ENCODE measurements at regions not wholly inside any gene's neighbourhood (a gene's known extent, or its start where the extent isn't known, plus 50 kb on each side); places are given as distances from the start of the nearest gene placed in this dataset.

GRCh38 chr2:167415068-167415467, 526.8 kb downstream of the XIRP2 start:
- DNase-seq: no peak

DNA sequence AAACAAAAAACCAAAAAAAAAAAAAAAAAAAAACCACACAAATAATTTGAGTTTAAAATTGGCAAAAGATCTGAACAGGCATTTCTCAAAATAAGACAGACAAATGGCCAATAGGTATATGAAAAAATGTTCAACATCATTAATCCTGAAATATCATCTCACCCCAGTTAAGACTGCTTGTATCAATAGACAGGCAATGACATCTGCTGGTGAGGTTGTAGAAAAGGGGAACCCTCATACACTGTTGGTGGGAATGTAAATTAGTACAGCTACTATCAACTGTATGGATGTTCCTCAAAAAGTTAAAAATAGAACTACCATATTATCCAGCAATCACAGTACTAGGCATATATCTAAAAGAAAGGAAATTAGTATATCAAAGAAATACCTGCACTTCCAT, 523.1 kb downstream of the XIRP2 start:
- DNase-seq: no peak

DNA sequence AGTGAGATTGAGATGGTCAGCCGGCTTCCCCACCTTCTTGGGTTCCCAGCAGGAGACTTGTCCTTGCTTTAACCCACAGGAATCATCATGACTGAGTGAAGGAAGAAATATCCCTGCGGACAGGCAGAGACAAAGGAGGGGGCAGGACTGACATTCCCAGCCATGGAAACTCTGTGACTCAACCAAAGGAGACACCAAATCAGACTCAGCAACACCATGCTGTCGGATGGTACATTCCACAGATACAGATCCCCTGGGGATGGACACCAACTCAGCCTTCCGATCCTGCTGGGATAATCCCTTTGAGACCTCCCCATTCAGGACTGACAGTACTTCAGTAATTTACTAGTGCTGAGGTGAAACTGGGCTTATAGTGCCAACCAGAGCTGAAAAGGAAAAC, 518.3 kb downstream of the XIRP2 start:
- peak; percentile 3 for DNase-seq

DNA sequence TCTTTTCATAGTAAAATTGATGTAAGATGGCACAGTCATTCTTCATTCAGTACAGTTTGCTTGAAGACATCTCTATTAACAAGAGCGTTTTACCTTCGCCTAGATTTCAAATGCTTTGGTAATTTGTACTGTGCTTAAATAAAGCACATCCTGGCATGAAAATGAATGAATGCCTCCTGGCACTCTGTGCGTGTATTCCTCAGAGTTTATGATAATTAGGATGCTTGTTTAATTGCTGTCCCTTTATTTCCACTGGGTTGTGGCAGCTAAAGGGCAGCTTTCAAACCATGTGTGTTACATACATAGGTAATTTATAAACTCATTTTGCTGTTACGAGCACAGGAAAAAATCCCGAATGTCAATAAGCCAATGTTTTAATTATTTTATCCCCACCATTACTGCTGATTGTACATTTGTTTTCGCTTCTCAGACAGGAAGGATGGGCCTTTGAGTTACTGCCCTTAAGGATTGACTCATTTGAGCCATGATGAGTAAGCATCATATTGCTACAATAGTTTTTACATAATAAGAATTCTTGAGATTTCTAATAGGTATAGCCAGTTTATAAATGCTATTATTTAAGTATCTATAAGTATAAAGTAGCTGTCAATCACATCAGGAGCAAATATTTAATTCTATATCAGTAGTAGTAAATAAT, 516.5 kb downstream of the XIRP2 start:
- DNase-seq: peak; percentile 19

DNA sequence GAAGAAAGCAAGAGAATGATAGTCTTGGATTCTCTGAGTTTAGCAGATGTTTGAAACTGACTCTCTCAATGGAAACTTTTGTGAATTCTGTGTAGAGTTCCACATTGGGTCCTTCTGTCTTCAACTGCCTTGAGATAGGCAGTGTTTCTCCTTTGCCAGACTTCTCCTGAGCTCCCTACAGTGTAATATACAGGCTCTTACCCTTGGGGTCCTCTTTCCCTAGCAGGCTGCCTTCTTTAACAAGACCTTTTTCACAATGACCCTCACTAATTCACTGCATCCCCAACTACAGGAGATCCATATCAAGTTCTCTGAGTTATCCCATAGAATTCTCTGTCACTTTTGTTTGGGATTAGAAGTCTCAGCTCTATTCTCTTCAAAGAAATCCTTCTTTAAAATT, 513.0 kb downstream of the XIRP2 start:
- no peak for DNase-seq

DNA sequence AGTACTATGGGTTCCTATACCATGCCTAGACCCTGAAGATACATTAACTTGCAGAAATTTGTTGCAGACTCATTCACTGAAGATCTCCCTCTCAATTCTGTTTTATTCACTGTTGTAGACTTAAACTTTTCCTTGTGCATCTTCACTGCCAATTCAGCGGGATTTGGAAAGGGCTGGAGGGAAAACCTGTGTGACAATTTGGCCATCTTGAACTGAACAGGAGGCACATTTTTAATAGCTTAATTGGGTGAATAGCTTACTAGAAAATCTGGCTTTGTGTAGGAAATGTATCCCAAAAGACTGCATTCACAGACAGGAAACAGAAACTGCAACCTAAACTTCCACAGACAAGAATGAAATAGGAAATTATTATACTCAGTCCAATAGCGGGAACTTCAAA, 512.3 kb downstream of the XIRP2 start:
- no peak for DNase-seq

DNA sequence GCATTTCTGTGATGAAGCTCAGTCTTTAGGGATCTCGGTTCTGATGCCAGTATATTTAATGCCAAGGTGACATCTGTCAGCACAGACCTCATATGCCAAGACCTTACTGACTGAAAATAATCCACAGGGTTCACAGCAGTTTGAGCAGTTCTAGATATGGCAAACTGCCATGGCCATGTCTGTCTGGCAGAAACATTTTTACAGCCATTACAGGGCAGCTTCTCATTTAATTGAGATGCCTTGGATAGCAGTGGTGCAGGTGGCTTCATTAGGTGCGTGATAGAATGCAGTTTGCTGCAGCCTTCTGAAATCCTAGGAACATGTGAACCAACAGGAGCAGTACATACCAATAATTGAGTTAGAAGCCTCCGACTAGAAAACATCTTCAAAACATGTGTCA, 510.6 kb downstream of the XIRP2 start:
- DNase-seq: no peak

GRCh38 chr2:167388901-167389300, 500.6 kb downstream of the XIRP2 start:
- no peak for DNase-seq

GRCh38 chr2:167388497-167388896, 500.2 kb downstream of the XIRP2 start:
- no peak for DNase-seq

- no peak for DNase-seq
Measured at GRCh38 chr2:167386694-167387093, 498.4 kb downstream of the XIRP2 start.

DNA sequence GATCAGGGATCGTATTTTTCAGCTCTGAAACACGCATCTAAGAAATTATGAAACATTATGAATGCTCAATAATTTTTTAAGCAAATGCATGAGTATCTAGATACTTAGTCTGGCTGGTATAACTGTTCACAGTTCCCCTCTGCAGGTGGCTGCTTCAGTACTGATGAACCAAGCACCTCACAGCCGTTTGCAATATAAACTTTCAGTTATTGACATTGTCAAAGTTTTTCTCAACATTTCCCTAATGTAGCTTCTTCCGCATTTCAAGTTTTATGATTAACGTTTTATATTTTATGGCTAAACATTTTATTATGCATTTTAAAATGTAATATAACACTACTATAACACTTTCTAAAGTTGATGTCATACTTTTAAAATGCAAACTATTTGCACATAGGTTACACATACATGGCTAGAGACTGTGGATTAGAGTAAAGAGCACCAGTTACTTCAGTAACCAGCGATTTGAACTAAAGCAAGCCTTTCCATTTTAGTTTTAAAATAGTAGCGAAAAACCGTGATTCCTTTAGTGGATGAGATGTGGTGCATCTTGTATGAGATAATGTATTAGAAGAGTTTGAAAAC, 495.4 kb downstream of the XIRP2 start:
- DNase-seq: no peak

GRCh38 chr2:167381349-167381748, 493.1 kb downstream of the XIRP2 start:
- DNase-seq: peak; percentile 26

GRCh38 chr2:167380555-167380954, 492.3 kb downstream of the XIRP2 start:
- peak; percentile 21 for DNase-seq

GRCh38 chr2:167380094-167380493, 491.8 kb downstream of the XIRP2 start:
- no peak for DNase-seq

DNA sequence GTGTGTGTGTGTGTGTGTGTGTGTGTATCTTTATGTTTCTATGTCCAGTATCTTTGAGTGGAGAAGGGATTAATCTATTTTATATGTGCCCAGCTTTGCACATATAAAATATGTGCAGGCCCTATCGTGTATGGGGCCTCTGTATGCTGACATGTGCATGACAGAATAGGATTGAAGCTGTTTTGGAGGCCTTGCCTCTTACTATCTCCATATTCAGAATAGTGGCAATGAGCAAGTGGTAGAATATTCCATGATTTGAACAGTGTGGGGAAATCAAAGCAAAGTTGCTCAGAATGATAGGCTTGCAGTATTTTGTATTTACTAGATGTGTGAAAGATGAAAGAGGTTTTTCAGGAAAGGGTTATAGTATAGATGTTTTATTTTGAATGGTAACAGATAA, 480.8 kb downstream of the XIRP2 start:
- no peak for DNase-seq

GRCh38 chr2:167368371-167368770, 480.1 kb downstream of the XIRP2 start:
- DNase-seq: no peak

DNA sequence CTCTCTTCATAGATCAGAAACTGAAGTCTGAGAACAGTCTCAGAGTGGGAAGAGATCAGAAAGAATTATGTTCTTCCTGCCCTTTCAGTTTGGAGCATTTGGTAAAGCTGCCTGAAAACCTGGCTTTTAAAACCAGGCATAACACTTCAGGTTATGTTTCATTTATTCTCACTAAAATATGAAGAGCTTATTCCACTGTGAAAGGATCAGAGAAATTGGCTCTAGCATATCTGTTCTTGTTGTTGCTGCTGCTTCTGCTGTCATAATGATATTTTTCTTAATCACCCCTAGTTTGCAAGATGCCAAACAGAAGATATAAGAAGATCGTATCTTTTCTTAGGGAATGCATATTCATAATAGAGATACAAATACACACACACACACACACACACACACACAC, 476.9 kb downstream of the XIRP2 start:
- DNase-seq: no peak

DNA sequence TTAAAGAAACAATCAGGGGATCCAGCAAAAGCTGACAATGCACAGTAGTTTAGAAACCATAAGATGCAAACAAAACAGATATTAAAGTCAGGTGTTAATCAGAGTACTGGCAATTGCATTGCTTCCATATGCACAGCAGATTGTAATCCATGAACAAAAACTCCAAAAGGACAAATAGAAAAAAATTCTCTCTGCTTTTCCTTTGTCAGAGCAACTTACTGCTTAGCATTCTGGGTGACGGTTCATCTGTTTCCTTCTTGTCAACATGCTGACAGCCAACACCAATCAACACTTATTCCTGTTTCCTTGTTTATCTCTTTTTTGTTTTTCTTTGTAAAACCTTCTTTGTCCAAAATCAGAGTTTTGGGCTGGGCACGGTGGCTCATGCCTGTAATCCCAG, 473.1 kb downstream of the XIRP2 start:
- no peak for DNase-seq

DNA sequence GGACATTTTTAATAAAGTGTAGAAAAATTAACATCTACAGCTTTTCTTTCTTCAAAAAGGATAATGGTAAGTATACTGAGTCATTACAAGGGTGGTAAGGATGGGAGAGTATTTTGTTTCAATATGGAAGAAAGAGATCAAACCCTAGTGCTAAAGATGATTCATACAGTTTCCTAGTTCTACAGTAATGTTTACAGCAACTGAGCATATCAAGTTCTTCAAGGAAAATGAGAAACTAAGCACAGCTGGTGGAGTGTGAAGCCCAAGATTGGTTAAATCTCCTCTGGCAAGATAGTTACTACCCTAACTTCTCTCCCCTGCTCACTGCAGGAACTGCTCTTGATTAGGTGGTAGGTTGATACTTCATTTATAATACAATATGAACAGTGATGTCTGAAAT, 467.5 kb downstream of the XIRP2 start:
- no peak for DNase-seq

DNA sequence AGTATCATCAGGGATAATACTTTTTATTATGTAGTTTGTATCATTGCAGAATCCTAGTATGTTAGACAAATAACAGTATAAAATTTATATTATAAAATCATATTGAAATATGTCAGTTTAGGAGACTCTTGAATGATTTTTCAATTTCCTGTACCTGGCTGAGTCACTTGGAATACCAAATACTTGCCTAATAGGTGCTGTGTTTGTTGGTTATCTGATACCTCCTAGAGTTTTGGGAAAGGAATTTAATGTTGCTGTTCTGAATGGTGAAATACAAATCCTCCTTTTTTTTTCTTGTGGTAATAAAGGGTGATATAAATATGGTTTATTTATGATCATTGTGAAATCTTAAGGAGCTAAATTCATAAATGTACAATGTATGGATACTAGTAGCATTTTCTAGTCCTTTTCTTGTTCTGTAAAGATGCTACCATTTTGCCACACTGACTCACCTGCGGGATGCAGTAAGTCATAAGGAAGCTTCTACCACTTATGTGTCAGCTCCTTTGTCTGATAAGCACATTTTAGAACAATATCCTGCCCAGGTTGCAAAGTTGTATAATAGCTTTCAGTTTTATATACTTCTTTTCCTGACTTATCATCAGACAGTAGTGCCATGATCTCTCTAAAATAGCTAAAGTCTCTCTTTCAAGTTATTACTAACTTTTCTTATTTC, 465.5 kb downstream of the XIRP2 start:
- DNase-seq: no peak

- DNase-seq: no peak
Measured at GRCh38 chr2:167345559-167345958, 457.3 kb downstream of the XIRP2 start.

DNA sequence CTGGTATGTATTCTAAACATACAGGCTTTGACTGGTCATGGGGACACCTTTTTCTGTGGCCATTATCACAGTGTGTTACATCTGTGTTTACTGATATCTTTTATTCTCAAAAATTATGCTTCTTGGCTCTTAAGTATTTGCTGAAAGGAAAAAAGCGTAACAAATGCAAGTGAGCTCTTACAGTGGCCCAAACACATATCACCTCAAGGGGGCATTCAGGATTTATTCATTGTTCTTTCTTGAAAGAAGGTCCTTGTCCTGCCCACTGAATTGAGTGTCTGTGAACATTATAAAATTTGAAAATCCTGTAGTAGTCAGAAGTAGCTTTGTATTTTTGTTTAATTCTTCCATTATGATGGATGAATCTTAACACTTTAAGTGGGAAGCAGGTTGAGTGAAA, 454.5 kb downstream of the XIRP2 start:
- no peak for DNase-seq

- DNase-seq: no peak
Measured at GRCh38 chr2:167340322-167340721, 452.0 kb downstream of the XIRP2 start.

- DNase-seq: no peak
Measured at GRCh38 chr2:167336213-167336612, 447.9 kb downstream of the XIRP2 start.

- DNase-seq: peak; percentile 48
Measured at GRCh38 chr2:167335541-167335992, 447.3 kb downstream of the XIRP2 start.

All from EL (cell line).